PC-9 (cell line): ENCODE measurements at regions not wholly inside any gene's neighbourhood (a gene's known extent, or its start where the extent isn't known, plus 50 kb on each side); places are given as distances from the start of the nearest gene placed in this dataset.

Source experiments
- EZH2 ChIP-seq: fragments of 200-600 bp; sonication (generic); IDR thresholded peaks from 2 replicates; pipeline ENCODE4 v1.8.0; 2017; ENCODE audit warnings: antibody characterized with exemption, low read depth
- TF ChIP-seq, protein P1 (sequence below): fragments of 200-600 bp; sonication (generic); conservative IDR thresholded peaks from 2 replicates; pipeline ENCODE4 v1.6.1; 2017; ENCODE audit warnings: mixed run types, antibody characterized with exemption, mild to moderate bottlenecking, moderate library complexity

DNA sequence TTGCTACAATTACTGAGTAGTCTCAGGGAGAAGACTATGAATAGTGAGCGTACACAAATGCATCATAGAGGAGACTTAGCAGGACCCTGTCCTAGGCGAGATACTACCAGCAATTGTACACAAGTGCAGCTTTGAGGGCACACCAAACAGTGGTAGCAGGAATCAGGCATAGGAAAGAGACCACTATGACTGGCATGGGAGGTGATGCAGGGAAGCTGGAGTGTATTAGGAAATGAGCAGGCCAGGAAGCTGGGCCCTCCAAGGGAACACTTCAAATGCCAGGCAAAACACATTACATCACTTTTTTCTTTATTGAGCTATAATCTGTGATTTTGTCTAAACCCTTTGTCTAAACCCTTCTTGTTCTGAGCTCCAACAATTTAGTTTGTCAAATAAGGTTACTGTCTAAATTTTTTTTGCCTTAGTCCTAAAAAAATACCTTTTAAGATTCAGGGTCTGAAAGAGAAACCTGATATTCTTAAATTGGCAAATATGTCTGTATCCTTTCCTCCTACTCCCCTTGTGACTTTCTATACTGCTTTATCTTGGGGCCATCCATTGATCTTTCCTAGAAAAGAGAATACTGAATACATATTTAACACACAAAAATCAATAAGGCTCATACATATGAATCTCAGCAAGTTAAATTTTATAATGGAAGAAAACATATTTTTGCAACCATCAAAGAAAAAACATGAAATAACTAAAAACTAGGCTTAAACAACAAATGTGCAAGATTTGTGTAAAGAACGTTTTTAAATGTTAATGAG, 193.8 kb upstream of the PHYHIPL start:
- TF ChIP-seq, protein P1, sequence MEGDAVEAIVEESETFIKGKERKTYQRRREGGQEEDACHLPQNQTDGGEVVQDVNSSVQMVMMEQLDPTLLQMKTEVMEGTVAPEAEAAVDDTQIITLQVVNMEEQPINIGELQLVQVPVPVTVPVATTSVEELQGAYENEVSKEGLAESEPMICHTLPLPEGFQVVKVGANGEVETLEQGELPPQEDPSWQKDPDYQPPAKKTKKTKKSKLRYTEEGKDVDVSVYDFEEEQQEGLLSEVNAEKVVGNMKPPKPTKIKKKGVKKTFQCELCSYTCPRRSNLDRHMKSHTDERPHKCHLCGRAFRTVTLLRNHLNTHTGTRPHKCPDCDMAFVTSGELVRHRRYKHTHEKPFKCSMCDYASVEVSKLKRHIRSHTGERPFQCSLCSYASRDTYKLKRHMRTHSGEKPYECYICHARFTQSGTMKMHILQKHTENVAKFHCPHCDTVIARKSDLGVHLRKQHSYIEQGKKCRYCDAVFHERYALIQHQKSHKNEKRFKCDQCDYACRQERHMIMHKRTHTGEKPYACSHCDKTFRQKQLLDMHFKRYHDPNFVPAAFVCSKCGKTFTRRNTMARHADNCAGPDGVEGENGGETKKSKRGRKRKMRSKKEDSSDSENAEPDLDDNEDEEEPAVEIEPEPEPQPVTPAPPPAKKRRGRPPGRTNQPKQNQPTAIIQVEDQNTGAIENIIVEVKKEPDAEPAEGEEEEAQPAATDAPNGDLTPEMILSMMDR = no peak
- no peak for TF ChIP-seq EZH2
